ENCODE measurements at regions not wholly inside any gene's neighbourhood (a gene's known extent, or its start where the extent isn't known, plus 50 kb on each side); places are given as distances from the start of the nearest gene placed in this dataset.

DNA sequence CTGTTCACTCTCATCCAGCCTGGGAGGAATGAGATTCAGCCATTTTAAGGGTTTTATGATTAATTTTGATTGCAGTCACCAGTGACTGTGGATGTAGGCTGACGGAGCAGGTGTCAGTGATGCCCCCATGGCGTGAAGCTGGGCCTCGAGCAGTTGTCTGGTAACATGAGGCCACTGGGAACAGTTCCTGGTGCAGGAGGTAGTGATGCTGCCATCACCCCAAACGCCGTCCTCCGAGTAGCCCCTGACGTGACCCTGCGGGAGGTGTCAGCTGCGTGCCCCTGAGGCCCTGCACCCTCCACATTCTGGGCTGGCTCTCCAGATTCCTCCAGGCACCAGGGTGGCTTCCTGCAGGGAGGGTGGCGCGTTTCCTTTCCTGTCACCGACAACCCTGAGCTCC, 277.2 kb downstream of the TEX29 start:
- DNase-seq: no peak

GRCh38 chr13:111598747-111599146, 278.3 kb downstream of the TEX29 start:
- no peak for DNase-seq

- no peak for DNase-seq
These were observed 279.3 kb downstream of the TEX29 start for GRCh38 chr13:111599791-111600190.

DNA sequence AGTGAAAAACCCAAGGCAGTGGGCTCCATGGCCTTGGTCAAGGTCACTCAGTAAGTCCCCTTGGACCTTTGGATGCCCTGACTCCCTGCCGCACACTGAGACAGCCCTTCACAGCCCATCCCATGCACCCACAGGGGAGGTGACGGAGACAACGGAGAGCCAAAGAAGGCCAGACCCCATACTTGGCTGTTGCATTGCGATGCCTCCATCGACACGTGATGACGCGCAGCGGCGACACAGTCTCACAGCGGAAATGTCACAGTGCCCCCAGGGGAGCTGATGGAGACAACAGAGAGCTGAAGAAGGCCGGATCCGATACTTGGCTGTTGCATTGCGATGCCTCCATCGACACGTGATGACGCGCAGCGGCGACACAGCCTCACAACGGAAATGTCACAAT, 282.4 kb downstream of the TEX29 start:
- DNase-seq: no peak

DNA sequence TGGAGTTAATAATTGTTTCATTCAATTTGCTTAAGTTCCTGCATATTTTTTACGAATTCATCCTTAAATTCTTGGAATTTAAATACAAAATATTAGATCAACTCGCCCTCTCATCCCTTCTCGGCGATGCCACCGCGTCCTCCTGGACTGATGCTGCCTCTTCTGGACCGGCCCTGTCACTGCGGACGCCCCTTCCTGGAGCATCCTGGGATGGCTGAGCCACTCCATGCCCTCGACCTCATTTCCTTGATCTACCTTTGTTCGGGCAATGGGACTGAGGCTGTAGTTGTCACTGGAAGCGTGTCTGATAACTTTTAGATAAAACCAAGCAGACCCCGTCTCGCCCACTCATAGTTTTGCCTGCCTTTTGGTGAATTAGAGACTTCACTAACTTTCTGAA, 283.7 kb downstream of the TEX29 start:
- no peak for DNase-seq

GRCh38 chr13:111608556-111608955, 288.1 kb downstream of the TEX29 start:
- no peak for DNase-seq

- no peak for DNase-seq
These were observed 289.2 kb downstream of the TEX29 start for GRCh38 chr13:111609631-111610030.

- no peak for DNase-seq
These were observed 289.6 kb downstream of the TEX29 start for GRCh38 chr13:111610081-111610480.

GRCh38 chr13:111610879-111611278, 290.4 kb downstream of the TEX29 start:
- no peak for DNase-seq

GRCh38 chr13:111611651-111612050, 291.2 kb downstream of the TEX29 start:
- DNase-seq: no peak

- DNase-seq: no peak
These were observed 292.4 kb downstream of the TEX29 start for GRCh38 chr13:111612886-111613285.

DNA sequence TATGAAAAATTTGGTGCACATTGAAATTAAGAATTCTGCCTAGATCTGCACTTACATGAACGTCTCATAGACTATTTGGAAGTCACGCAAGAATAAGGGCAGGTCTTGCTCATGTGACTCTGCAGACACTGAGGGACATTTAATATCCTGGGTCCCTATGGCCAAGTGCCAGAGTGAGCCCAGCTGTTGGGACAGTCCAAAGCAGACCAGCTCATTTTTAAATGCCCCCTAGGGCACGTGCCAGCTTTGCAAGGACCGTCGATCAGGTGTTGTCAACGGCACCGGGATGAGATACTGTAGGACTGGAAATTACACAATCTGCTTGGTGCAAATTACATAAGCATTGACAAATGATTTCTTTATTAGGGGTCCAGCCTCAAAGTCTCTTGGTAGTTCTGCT, 293.6 kb downstream of the TEX29 start:
- no peak for DNase-seq

GRCh38 chr13:111614613-111615012, 294.2 kb downstream of the TEX29 start:
- DNase-seq: no peak

DNA sequence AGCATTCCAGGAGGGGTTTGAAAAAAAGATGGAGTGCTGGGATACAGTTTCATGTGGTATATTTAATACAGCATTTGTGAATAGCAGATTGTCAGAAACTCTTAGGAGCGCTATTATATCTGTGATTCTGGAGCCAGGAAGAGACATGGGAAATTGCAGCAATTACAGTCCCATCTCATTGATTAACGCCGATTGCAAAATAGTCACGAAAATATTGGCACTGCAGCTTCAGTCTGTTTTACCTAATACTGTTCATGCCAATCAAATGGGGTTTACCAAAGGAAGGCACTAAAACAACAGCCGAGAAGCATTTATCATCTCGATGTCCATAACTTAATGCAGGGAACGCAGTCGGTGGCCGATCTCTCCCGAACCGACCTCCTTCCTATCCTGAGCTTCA, 295.8 kb downstream of the TEX29 start:
- no peak for DNase-seq

DNA sequence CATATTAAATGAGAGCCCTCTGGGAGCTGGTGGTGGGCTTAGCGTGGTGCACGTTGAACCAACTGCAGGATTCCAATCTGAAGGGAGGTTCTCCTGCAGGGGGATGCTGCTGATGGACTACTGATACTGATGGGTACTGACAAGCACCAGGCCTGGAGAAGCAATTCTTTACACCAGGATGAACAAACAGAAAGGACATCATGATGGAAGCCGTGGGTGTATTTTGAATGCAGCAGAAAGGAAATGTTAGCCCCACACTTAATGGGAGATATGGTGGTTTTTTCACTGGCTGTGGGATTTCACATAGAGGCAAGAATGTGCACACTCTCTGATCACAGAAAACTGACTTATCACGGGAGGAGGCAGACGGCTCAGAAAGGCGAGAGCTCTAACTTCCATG, 299.7 kb downstream of the TEX29 start:
- no peak for DNase-seq

DNA sequence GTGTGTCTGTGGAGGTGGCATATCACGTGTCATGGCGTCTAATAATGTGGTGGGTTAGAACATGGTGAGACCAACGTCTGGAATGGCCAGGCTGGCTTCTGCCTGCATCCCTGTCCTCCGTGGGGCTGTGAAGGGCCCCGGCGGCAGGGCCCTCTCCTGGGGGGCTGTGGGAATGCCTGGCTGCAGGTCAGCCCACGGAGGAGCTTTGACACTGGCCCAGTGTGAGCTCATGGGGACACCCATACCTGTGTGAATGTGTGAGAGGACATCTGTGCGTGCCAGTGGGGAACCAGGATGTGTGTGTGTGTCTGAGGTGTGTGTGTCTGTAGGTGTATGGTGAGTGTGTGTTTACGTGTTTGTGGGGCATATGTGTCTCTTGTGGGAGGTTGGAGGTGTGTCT, 300.1 kb downstream of the TEX29 start:
- no peak for DNase-seq

DNA sequence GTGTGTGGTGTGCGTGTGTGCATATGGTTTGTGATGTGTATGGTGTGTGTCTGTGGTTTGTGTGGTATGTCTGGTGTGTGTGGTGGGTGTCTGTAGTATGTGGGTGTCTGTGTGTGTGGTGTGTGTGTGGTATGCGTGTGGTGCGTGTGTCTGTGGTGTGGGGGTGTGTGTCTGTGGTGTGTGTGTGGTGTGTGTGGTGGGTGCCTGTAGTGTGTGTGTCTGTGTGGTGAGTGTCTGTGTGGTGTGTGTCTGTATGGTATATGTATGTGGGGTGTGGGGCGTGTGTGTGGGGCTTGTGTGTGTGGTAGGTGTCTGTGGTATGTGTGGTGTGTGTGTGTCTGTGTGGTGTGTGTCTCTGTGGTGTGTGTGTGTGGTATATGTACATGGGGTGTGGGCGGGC, 300.7 kb downstream of the TEX29 start:
- DNase-seq: no peak

DNA sequence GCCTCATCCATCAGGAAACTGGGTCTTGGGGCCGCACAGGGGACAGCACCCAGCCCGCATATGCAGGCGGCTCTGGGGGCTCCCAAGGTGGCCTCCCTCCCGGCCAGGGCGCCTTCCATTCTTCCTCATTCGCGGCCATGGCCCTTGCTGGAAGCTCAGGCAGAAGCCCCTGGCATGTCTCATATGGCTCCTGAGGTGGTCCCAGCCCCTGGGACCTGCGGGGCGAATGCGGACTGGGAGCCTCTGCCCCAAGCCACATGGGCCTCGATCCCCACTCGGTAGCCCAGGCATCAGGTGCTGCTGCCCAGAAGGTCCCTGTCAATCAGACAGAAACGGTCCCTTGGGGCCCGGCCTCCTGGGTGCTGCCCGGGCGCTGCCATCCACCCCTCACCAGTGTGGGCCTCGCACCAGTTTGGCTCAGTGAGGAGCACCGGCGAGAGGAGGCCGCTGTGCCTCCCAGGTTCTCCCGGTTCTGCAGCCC, 301.6 kb downstream of the TEX29 start:
- DNase-seq: no peak

DNA sequence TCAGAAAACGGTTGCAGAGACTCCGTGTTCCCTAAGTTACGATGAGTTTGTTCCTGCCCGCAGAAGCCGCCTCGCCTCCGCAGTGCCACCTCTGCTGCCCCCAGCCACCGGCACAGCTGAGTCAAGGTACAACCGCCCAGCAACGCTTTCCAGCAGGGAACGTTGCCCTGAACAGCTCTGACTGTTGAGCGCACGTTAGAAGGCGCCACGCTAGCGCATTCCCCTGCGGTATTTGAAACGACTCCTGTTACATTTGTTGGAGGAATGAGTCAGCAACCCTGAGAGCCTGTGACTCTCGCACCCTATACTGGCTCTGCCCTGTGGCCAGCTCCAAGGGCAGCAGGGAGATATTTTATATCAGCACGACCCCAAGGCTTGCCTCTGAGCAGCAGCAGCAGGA, 302.8 kb downstream of the TEX29 start:
- DNase-seq: no peak

DNA sequence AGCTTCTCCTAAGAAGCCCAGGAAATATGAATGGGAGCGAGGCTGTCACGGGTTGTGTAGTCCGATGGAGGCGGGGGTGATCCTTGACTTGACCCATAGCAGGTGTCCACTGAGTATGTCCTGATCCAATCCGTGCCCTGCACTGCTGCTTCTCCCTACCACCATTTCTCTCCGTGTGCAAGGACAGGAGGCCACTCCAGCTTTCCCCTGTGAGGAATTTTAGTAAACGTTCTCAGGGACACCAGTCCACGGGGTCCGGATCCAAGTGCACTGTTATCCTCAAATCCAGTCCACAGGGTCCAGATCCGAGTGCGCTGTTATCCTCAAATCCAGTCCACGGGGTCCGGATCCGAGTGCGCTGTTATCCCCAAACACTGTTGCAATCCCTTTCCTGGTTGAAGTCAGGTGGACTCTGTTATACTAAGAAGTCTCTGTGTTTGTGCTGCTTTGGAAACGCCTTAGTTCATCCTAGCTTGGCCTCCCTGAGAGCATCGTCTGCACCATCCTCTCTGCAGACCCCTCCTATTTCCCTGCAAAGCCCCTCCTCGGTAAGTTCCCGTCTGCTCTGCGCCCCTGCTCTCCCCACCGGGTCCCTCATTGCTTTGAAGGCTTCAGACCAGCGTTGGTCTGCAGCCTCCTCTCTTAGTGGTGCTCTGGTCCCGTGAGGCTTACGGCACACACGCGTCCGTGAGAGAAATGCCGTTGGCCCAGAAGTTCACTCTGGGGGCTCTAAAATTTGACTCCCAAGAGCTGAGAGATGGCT, 303.5 kb downstream of the TEX29 start:
- DNase-seq: no peak

DNA sequence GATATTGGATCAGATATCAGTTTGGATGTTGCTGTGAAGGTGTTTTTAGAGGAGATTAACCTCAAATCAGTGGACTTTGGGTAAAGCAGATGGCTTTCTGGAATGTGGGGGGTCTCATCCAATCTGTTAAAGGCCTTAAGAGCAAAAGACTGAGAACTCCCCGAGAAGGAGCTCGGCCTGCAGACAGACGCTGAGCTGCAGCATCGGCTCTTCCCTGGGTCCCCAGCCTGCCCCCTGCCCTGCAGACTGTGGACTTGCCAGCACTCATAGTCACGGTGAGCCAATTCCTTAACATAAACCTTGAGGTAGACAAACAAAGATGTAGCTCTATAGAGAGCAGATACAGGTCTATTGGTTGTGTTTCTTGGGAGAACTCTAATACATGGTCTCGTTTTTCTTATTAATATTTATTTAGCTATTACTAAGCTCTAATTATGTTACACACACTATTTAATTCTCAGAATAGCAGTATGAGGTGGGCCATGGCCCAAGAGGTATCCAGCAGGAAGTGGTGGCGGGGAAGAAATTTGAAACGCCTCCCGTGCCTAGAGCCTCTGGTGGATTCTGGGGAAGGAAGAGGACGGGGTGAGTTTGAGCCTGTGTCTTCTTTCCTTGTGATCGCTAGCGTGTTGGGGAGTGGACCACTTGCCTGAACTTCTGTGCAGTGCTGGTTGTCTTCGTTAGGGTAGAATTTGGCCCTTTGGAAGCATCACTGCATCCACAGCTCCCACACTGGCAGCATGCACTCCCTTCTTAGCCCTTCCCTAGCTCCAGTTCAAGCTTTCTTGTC, 305.3 kb downstream of the TEX29 start:
- DNase-seq: no peak

DNA sequence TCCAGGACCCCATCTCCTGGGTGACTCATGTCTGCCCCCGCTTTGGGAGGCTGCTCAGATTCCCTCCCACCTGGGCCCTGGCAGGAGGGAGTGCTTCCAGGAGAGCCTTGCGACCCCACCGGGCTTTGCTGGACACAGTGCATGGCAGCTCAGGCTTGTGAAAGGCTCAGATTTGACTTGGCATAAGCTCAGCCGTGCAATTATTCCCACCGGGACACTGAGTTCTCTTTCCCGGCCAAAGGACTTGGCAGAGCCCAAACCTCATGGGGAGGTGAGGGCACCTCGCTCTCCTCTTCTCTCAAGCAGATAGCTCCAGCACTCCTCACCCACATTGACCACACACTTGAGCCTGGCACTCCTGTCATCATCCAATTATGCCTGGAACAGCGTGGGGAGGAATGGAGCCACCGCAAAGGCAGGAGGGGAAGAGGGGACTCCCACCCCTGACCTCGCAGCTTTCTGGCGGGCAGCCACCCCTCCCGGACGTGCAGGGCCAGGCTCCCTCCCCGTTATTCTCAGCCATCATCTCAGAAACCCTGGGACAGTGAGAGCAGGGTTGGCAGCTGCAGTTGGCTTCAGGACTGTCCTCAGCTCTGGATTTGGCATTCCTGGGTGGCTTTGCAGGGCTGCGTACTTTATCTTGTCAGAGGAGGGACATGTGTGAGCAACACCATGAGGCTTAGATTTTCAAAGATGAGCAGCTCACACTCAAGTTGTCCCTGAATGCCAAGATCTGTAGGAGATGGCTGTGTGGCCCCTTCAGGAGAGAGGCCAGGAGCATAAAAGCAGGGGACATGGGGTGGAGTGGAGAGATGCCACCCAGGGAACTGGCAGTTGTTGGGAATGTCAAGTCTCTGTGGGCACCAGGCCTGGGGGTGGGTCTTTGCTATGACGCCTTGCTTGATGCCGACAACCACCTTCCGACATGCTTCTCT, 306.2 kb downstream of the TEX29 start:
- DNase-seq: no peak

DNA sequence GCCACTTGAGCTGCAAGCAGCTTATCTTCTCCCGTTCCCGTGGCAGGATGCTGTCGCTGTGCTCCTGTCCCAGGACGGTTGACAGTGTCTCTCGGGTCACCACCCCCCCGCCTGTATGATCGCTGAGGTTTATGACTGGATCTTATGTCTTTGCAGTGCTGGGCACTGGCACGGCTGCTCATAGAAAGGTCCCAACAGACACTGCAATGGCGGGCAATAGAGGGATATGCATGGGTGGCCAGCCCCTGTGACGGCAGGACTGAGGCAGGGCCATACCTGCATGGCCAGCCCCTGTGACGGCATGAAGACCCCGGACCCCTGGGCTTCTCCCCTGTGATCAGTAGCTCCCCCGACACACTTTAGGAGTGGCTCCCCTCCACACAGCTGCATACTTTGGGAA, 307.2 kb downstream of the TEX29 start:
- no peak for DNase-seq

Measured in NCI-H2171 (cell line).